Neuronal stem cell (in vitro differentiated cells): ENCODE measurements at regions not wholly inside any gene's neighbourhood (a gene's known extent, or its start where the extent isn't known, plus 50 kb on each side); places are given as distances from the start of the nearest gene placed in this dataset.
"Not testable (repeated sequence)": the region's sequence is repeated elsewhere in the genome, so short reads cannot be mapped to it uniquely, and the experiment has no call there.

Source experiments
- DNase-seq: peaks from one replicate; pipeline ENCODE4 v3.0.0-alpha.2; 2013; ENCODE audit warnings: low spot score
- H2AFZ ChIP-seq: one replicate; pipeline ENCODE4 v1.6.1; 2013; ENCODE audit warnings: mild to moderate bottlenecking, low read length, inconsistent platforms
- H2AK5ac ChIP-seq: 2 replicates; pipeline ENCODE4 v1.6.1; 2013; ENCODE audit warnings: low read depth, mild to moderate bottlenecking, inconsistent platforms, low read length, moderate library complexity, mixed read lengths
- H2BK120ac ChIP-seq: 2 replicates; pipeline ENCODE4 v1.6.1; 2013; ENCODE audit warnings: low read depth, mild to moderate bottlenecking, inconsistent platforms, low read length, moderate library complexity, mixed read lengths
- H2BK12ac ChIP-seq: one replicate; pipeline ENCODE4 v1.6.1; 2013; ENCODE audit warnings: low read length, inconsistent platforms
- H2BK15ac ChIP-seq: 2 replicates; pipeline ENCODE4 v1.6.1; 2013; ENCODE audit warnings: mild to moderate bottlenecking, low read length, inconsistent platforms, mixed read lengths
- H2BK5ac ChIP-seq: one replicate; pipeline ENCODE4 v1.6.1; 2013; ENCODE audit warnings: inconsistent platforms, mild to moderate bottlenecking, low read length, moderate library complexity
- H3K14ac ChIP-seq: one replicate; pipeline ENCODE4 v1.6.1; 2013; ENCODE audit warnings: low read length, inconsistent platforms
- H3K18ac ChIP-seq: 2 replicates; pipeline ENCODE4 v1.6.1; 2013; ENCODE audit warnings: low read length, inconsistent platforms
- H3K23ac ChIP-seq: 2 replicates; pipeline ENCODE4 v1.6.1; 2013; ENCODE audit warnings: low read depth, mild to moderate bottlenecking, mixed read lengths, low read length, inconsistent platforms; ENCODE audit not compliant: poor library complexity
- H3K27ac ChIP-seq: replicated peaks from 3 replicates; pipeline ENCODE4 v1.5.1; 2013; ENCODE audit warnings: low read length, inconsistent platforms
- H3K27me3 ChIP-seq, 3 experiments: 2 replicates each; pipeline ENCODE4 v1.6.1; 2013; ENCODE audit warnings: low read length in 3 of 3, mild to moderate bottlenecking in 2 of 3, inconsistent platforms in 1 of 3, low read depth in 1 of 3, mixed read lengths in 1 of 3, moderate library complexity in 1 of 3; ENCODE audit not compliant: control insufficient read depth in 3 of 3, insufficient read depth in 3 of 3
- H3K36me3 ChIP-seq, 2 donors: replicated peaks in 1 of 2; 2 replicates each; pipeline ENCODE4 v1.6.1; 2013; ENCODE audit warnings: low read length in 2 of 2; ENCODE audit not compliant: control insufficient read depth in 2 of 2, insufficient read depth in 2 of 2
- H3K4ac ChIP-seq: 2 replicates; pipeline ENCODE4 v1.6.1; 2013; ENCODE audit warnings: inconsistent platforms, mild to moderate bottlenecking, low read length, moderate library complexity
- H3K4me1 ChIP-seq, 2 donors: 1 replicate in 1 of 2; 2 replicates in 1 of 2; pipeline ENCODE4 v1.6.1; 2013; ENCODE audit warnings: low read length in 2 of 2, low read depth in 1 of 2; ENCODE audit not compliant: control insufficient read depth in 2 of 2, insufficient read depth in 1 of 2
- H3K4me2 ChIP-seq: one replicate; pipeline ENCODE4 v1.6.1; 2013; ENCODE audit warnings: mild to moderate bottlenecking, low read length, inconsistent platforms; ENCODE audit not compliant: insufficient read depth, poor library complexity, severe bottlenecking
- H3K4me3 ChIP-seq, 2 donors: 2 replicates each; pipeline ENCODE4 v1.5.1; 2013; ENCODE audit warnings: low read length in 2 of 2, mild to moderate bottlenecking in 2 of 2, inconsistent platforms in 1 of 2, moderate library complexity in 1 of 2
- H3K79me1 ChIP-seq: one replicate; pipeline ENCODE4 v1.6.1; 2013; ENCODE audit warnings: low read depth, mild to moderate bottlenecking, inconsistent platforms, low read length, moderate library complexity
- H3K9ac ChIP-seq: one replicate; pipeline ENCODE4 v1.6.1; 2013; ENCODE audit warnings: mild to moderate bottlenecking, low read depth, low read length, inconsistent platforms; ENCODE audit not compliant: poor library complexity
- H3K9me3 ChIP-seq, 2 donors: replicated peaks in 1 of 2; 2 replicates each; pipeline versions ENCODE3 to v1.6.1; 2013; ENCODE audit warnings: low read length in 2 of 2, mild to moderate bottlenecking in 2 of 2, inconsistent platforms in 1 of 2, low read depth in 1 of 2, mixed read lengths in 1 of 2, moderate library complexity in 1 of 2; ENCODE audit not compliant: control insufficient read depth in 2 of 2, insufficient read depth in 1 of 2
- H4K8ac ChIP-seq: one replicate; pipeline ENCODE4 v1.6.1; 2013; ENCODE audit warnings: low read depth, mild to moderate bottlenecking, inconsistent platforms, low read length, moderate library complexity
- H4K91ac ChIP-seq: one replicate; pipeline ENCODE4 v1.6.1; 2013; ENCODE audit warnings: low read length, low read depth, mild to moderate bottlenecking, inconsistent platforms; ENCODE audit not compliant: poor library complexity
- WGBS, 2 donors: extraction: QIAGEN DNeasy Blood & Tissue Kit; methylation state at CpG; one replicate each; pipeline ENCODE4 v1.1.7; 2013; ENCODE audit warnings: missing lambda C conversion rate in 2 of 2, mixed read lengths in 1 of 2; ENCODE audit not compliant: insufficient read length in 2 of 2, insufficient replicate concordance in 1 of 2; ENCODE audit errors: extremely low coverage in 2 of 2; 5-methylcytosine and 5-hydroxymethylcytosine counted together

GRCh38 chr6:86731631-86732030 is 205.7 kb upstream of the HTR1E start:
- not testable (repeated sequence) for H2BK15ac ChIP-seq, H3K9me3 ChIP-seq, H2AK5ac ChIP-seq, H2BK5ac ChIP-seq, H3K27me3 ChIP-seq, H4K8ac ChIP-seq, H3K4me3 ChIP-seq, H3K4ac ChIP-seq, H3K4me1 ChIP-seq, H2BK12ac ChIP-seq, H3K18ac ChIP-seq, H2AFZ ChIP-seq, H4K91ac ChIP-seq, H3K36me3 ChIP-seq, DNase-seq, H3K23ac ChIP-seq, H3K9ac ChIP-seq, H3K14ac ChIP-seq, H3K79me1 ChIP-seq, H3K4me2 ChIP-seq, H2BK120ac ChIP-seq, H3K27ac ChIP-seq
- WGBS, 2 donors = no CpG with 5 or more reads among the region's 8 CpGs

DNA sequence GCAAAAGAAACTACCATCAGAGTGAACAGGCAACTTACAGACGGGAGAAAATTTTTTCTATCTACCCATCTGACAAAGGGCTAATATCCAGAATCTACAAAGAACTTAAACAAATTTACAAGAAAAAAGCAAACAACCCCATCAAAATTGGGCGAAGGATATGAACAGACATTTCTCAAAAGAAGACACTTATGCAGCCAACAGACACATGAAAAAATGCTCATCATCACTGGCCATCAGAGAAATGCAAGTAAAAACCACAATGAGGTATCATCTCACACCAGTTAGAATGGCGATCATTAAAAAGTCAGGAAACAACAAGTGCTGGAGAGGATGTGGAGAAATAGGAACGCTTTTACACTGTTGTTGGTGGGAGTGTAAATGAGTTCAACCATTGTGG is 206.6 kb upstream of the HTR1E start:
- H4K91ac ChIP-seq, H3K9ac ChIP-seq, H3K27me3 ChIP-seq, H3K36me3 ChIP-seq, H3K79me1 ChIP-seq, H4K8ac ChIP-seq, H2AFZ ChIP-seq, H3K18ac ChIP-seq, H3K4ac ChIP-seq, H2AK5ac ChIP-seq, H2BK5ac ChIP-seq, H3K4me3 ChIP-seq, H3K27ac ChIP-seq, H2BK15ac ChIP-seq, H3K4me2 ChIP-seq, H2BK12ac ChIP-seq, H3K9me3 ChIP-seq, H3K4me1 ChIP-seq, DNase-seq, H3K14ac ChIP-seq, H2BK120ac ChIP-seq, H3K23ac ChIP-seq: not testable (repeated sequence)
- no CpG with 5 or more reads among the region's 4 CpGs for WGBS, 2 donors

DNA sequence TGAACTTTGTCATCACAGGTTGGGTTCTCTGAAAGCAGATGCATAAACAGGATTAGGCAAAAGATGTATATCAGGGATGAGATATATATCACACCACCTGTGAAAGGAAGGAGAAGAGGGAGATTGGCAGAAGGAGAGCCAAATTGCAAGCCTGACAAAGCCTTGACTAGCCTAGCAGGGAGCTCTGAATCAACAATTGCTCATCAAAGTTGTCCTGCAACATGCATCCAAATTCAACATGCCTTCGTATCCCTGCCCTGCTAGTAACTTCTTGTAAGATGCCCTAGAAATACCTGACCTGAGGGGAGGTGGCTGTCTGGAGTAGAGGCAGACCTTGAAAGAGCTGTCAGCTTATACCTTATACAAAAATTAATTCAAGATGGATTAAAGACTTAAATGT is 207.1 kb upstream of the HTR1E start:
- Histone ChIP-seq H3K4me3 (no peak overlapping the region), H2BK12ac (no peak overlapping the region), H3K4ac (no peak overlapping the region), H2AK5ac (no peak overlapping the region), H3K4me1 (no peaks in the 10 kb centered on the region), H3K9me3 (no peaks in the 10 kb centered on the region), H3K4me2 (no peak overlapping the region), H3K79me1 (no peaks in the 10 kb centered on the region), H3K14ac (no peak overlapping the region), H3K27ac (no peak overlapping the region), H2AFZ (no peak overlapping the region), H3K36me3 (no peaks in the 10 kb centered on the region), H3K18ac (no peak overlapping the region), H2BK5ac (no peak overlapping the region), H3K9ac (no peak overlapping the region), H4K91ac (no peak overlapping the region), H3K27me3 (no peaks in the 10 kb centered on the region), H3K23ac (no peak overlapping the region), H2BK15ac (no peak overlapping the region), H2BK120ac (no peak overlapping the region), H4K8ac (no peak overlapping the region)
- no CpG with 5 or more reads among the region's 1 CpG for WGBS, 2 donors
- no peak for DNase-seq

- H3K27ac ChIP-seq = no peak overlapping the region
- H2AFZ ChIP-seq = no peak overlapping the region
- H3K4ac ChIP-seq = no peak overlapping the region
- DNase-seq = no peak
- H2AK5ac ChIP-seq = no peak overlapping the region
- H3K4me3 ChIP-seq = no peak overlapping the region
- H2BK5ac ChIP-seq = no peak overlapping the region
- no peaks in the 10 kb centered on the region for H3K4me1 ChIP-seq
- no peaks in the 10 kb centered on the region for H3K27me3 ChIP-seq
- H3K36me3 ChIP-seq = no peaks in the 10 kb centered on the region
- H3K14ac ChIP-seq = no peak overlapping the region
- H2BK12ac ChIP-seq = no peak overlapping the region
- H4K91ac ChIP-seq = no peak overlapping the region
- H3K23ac ChIP-seq = no peak overlapping the region
- H3K4me2 ChIP-seq = no peak overlapping the region
- no peak overlapping the region for H4K8ac ChIP-seq
- H2BK15ac ChIP-seq = no peak overlapping the region
- H3K9me3 ChIP-seq = no peaks in the 10 kb centered on the region
- no peak overlapping the region for H2BK120ac ChIP-seq
- H3K9ac ChIP-seq = no peak overlapping the region
- no peaks in the 10 kb centered on the region for H3K79me1 ChIP-seq
- H3K18ac ChIP-seq = no peak overlapping the region
- WGBS, 2 donors = 100% methylated on average over 2 of the region's 2 CpGs; no CpG with 5 or more reads in 1 of the 2 donors
These were observed 208.4 kb upstream of the HTR1E start for GRCh38 chr6:86728976-86729375.
